Activated CD4-positive, alpha-beta memory T cell treated with anti-CD3 and anti-CD28 coated beads for 36 hours (primary cell): ENCODE measurements at regions not wholly inside any gene's neighbourhood (a gene's known extent, or its start where the extent isn't known, plus 50 kb on each side); places are given as distances from the start of the nearest gene placed in this dataset.

Experiments used
- CTCF ChIA-PET: fragments of 350-600 bp; sonication (Branson Sonifier 250); formaldehyde crosslinking; loops from one replicate; lab custom pipeline; 2021; ENCODE audit warnings: antibody characterized with exemption, inconsistent platforms; lab: Charles Lee
- POLR2A ChIA-PET: fragments of 350-600 bp; sonication (Branson Sonifier 250); formaldehyde crosslinking; loops from one replicate; lab custom pipeline; 2021; ENCODE audit warnings: antibody characterized with exemption; lab: Charles Lee
- DNase-seq: peaks from one replicate; pipeline ENCODE4 v3.0.0-alpha.2; 2020
- H3K27ac Mint-ChIP-seq: one replicate; pipeline ENCODE4 v1.8.0; 2021; ENCODE audit warnings: mixed read lengths
- H3K27me3 Mint-ChIP-seq: one replicate; pipeline ENCODE4 v1.8.0; 2021; ENCODE audit warnings: mixed read lengths
- H3K36me3 Mint-ChIP-seq: one replicate; pipeline ENCODE4 v1.8.0; 2021; ENCODE audit warnings: mixed read lengths
- H3K4me1 Mint-ChIP-seq: one replicate; pipeline ENCODE4 v1.8.0; 2021; ENCODE audit warnings: low read depth, mixed read lengths
- H3K4me3 Mint-ChIP-seq: one replicate; pipeline ENCODE4 v1.8.0; 2021; ENCODE audit warnings: mild to moderate bottlenecking, mixed read lengths
- H3K9me3 Mint-ChIP-seq: one replicate; pipeline ENCODE4 v1.8.0; 2021; ENCODE audit warnings: mixed read lengths
- intact Hi-C: fragments of 100-400 bp; cut with micrococcal nuclease; formaldehyde crosslinking; loops from one replicate; pipeline ENCODE4 v1.15.1; 2023

DNA sequence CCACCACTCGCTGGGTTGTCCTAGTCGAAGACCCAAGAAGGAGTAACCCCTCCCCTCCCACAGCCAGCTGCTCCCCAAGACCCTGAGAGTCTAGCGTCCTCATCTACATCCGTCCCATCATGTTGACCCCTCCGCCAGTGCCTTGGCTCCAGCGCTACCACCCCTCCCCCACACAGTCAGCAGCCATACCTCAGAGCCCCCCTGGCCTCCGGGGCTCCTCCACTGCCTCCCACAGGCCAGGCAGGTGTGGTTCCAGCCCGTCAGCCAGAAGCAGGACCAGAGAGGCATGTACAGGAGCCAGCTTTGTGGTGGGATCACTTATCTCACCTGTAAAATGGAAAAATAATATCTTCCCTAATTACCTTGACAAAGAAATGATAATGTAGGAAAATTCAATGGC, 51.5 kb upstream of the PHF21B start:
- Mint-ChIP-seq H3K9me3 (no peaks in the 10 kb centered on the region), H3K27ac (no peak overlapping the region), H3K4me1 (peaks cover 20% of the 10 kb centered on the region), H3K36me3 (no peaks in the 10 kb centered on the region), H3K27me3 (peaks cover 15% of the 10 kb centered on the region), H3K4me3 (no peak overlapping the region)
- POLR2A ChIA-PET: no interaction called here
- no peak for DNase-seq
- CTCF ChIA-PET: no interaction called here
- intact Hi-C loops: no loop called here

- H3K9me3 Mint-ChIP-seq: peaks cover 9% of the 10 kb centered on the region
- CTCF ChIA-PET: no interaction called here
- H3K27me3 Mint-ChIP-seq: peaks cover 13% of the 10 kb centered on the region
- no peak overlapping the region for H3K4me3 Mint-ChIP-seq
- no peaks in the 10 kb centered on the region for H3K36me3 Mint-ChIP-seq
- peaks cover 16% of the 10 kb centered on the region for H3K4me1 Mint-ChIP-seq
- peak overlapping the region; percentile 24 for H3K27ac Mint-ChIP-seq
- POLR2A ChIA-PET: interaction anchor here (1.0 kb wide), 1 partner anchor 19 kb away, joined by 3 read pairs; no protein-coding TSS in a partner anchor
- intact Hi-C loops: loop anchor here (1.0 kb wide), 1 partner anchor 20 kb away; no protein-coding TSS in a partner anchor
- DNase-seq: peak; percentile 85
Measured at GRCh38 chr22:45064313-45065278, 54.8 kb upstream of the PHF21B start.

GRCh38 chr22:45065726-45066125, 55.9 kb upstream of the PHF21B start:
- H3K4me1 Mint-ChIP-seq: peaks cover 20% of the 10 kb centered on the region
- no peaks in the 10 kb centered on the region for H3K36me3 Mint-ChIP-seq
- intact Hi-C loops: no loop called here
- peaks cover 9% of the 10 kb centered on the region for H3K9me3 Mint-ChIP-seq
- H3K4me3 Mint-ChIP-seq: no peak overlapping the region
- POLR2A ChIA-PET: no interaction called here
- H3K27ac Mint-ChIP-seq: no peak overlapping the region
- peaks cover 13% of the 10 kb centered on the region for H3K27me3 Mint-ChIP-seq
- DNase-seq: no peak
- CTCF ChIA-PET: no interaction called here

GRCh38 chr22:45067731-45068130, 57.9 kb upstream of the PHF21B start:
- H3K27ac Mint-ChIP-seq: no peak overlapping the region
- intact Hi-C loops: no loop called here
- H3K27me3 Mint-ChIP-seq: peaks cover 23% of the 10 kb centered on the region
- no peak overlapping the region for H3K4me3 Mint-ChIP-seq
- H3K36me3 Mint-ChIP-seq: no peaks in the 10 kb centered on the region
- peaks cover 9% of the 10 kb centered on the region for H3K9me3 Mint-ChIP-seq
- no peak for DNase-seq
- CTCF ChIA-PET: interaction anchor here (0.7 to 1.7 kb wide), 2 partner anchors 29 to 33 kb away, joined by 3 read pairs; no protein-coding TSS in a partner anchor
- POLR2A ChIA-PET: no interaction called here
- peaks cover 27% of the 10 kb centered on the region for H3K4me1 Mint-ChIP-seq

GRCh38 chr22:45069925-45070324, 60.1 kb upstream of the PHF21B start:
- no peak overlapping the region for H3K4me3 Mint-ChIP-seq
- DNase-seq: peak; percentile 56
- CTCF ChIA-PET: no interaction called here
- no peaks in the 10 kb centered on the region for H3K36me3 Mint-ChIP-seq
- H3K4me1 Mint-ChIP-seq: peaks cover 13% of the 10 kb centered on the region
- peaks cover 9% of the 10 kb centered on the region for H3K9me3 Mint-ChIP-seq
- intact Hi-C loops: no loop called here
- POLR2A ChIA-PET: no interaction called here
- H3K27ac Mint-ChIP-seq: no peak overlapping the region
- peaks cover 30% of the 10 kb centered on the region for H3K27me3 Mint-ChIP-seq

DNA sequence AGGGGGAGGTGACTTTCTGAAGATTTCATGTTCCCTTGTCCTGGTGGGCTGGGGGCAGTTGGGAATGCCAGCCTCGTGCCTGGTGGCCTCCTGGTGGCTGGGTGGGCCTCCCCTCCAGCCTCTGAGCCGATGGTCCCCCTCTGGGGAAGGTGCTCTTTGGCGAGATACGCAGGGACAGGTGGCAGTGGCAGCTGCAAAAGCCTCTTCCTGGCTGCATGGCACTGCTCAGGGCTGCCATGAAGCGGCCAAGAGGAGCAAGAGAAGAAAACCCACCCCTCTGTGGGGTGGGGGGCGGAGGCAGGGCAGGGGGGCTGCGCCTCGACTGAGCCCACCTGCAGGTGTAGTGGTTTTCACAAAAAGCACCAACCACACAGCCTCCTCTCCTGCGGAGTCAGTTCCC, 61.8 kb upstream of the PHF21B start:
- POLR2A ChIA-PET: no interaction called here
- CTCF ChIA-PET: no interaction called here
- H3K4me1 Mint-ChIP-seq: peaks cover 11% of the 10 kb centered on the region
- intact Hi-C loops: no loop called here
- peaks cover 32% of the 10 kb centered on the region for H3K27me3 Mint-ChIP-seq
- no peak overlapping the region for H3K27ac Mint-ChIP-seq
- no peak for DNase-seq
- no peaks in the 10 kb centered on the region for H3K36me3 Mint-ChIP-seq
- H3K4me3 Mint-ChIP-seq: no peak overlapping the region
- H3K9me3 Mint-ChIP-seq: peaks cover 9% of the 10 kb centered on the region

GRCh38 chr22:45072322-45072903, 62.6 kb upstream of the PHF21B start:
- ChIA-PET CTCF (interaction anchor here (1.5 kb wide), 1 partner anchor 24 kb away, joined by 3 read pairs; no protein-coding TSS in a partner anchor), POLR2A (no interaction called here)
- Mint-ChIP-seq H3K9me3 (peaks cover 9% of the 10 kb centered on the region), H3K4me1 (peaks cover 11% of the 10 kb centered on the region), H3K36me3 (no peaks in the 10 kb centered on the region), H3K4me3 (no peak overlapping the region), H3K27ac (no peak overlapping the region), H3K27me3 (peaks cover 37% of the 10 kb centered on the region)
- intact Hi-C loops: no loop called here
- peak; percentile 47 for DNase-seq

GRCh38 chr22:45073064-45073463, 63.3 kb upstream of the PHF21B start:
- intact Hi-C loops: no loop called here
- Mint-ChIP-seq H3K36me3 (no peaks in the 10 kb centered on the region), H3K4me3 (no peak overlapping the region), H3K9me3 (peaks cover 6% of the 10 kb centered on the region), H3K4me1 (peaks cover 11% of the 10 kb centered on the region), H3K27me3 (peaks cover 40% of the 10 kb centered on the region), H3K27ac (no peak overlapping the region)
- no peak for DNase-seq
- CTCF ChIA-PET: interaction anchor here (1.5 kb wide), 1 partner anchor 23 kb away, joined by 3 read pairs; no protein-coding TSS in a partner anchor
- POLR2A ChIA-PET: no interaction called here

- H3K27me3 Mint-ChIP-seq: peaks cover 46% of the 10 kb centered on the region
- DNase-seq: no peak
- CTCF ChIA-PET: no interaction called here
- intact Hi-C loops: no loop called here
- peaks cover 3% of the 10 kb centered on the region for H3K9me3 Mint-ChIP-seq
- H3K4me3 Mint-ChIP-seq: no peak overlapping the region
- H3K4me1 Mint-ChIP-seq: peaks cover 4% of the 10 kb centered on the region
- no peaks in the 10 kb centered on the region for H3K36me3 Mint-ChIP-seq
- POLR2A ChIA-PET: no interaction called here
- H3K27ac Mint-ChIP-seq: no peak overlapping the region
Measured at GRCh38 chr22:45077286-45077685, 67.5 kb upstream of the PHF21B start.

DNA sequence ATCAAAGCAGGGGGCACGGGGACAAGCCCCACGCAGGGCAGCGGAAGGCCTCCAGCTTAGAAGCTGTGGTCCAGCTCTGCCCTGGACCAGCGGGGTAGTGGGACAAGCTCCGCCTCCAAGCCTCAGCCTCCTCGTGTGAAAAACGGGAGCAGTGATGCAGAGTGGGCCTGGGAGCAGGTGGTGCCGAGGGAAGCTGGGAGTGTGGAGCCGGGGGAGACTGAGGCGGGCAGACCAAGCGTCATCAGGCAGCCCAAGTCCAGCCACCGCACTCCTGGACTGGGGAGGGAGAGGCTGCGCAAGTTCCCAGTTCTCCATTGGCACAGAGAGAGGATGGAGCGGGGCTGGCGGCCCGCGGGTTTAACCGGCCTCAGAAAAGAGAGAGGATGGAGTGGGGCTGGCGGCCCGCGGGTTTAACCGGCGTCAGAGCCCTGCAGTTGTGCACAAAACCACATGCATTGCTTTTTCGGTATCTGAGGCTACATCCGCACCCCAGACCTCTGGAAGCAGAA, 68.1 kb upstream of the PHF21B start:
- intact Hi-C loops: no loop called here
- ChIA-PET POLR2A (no interaction called here), CTCF (no interaction called here)
- Mint-ChIP-seq H3K9me3 (peaks cover 3% of the 10 kb centered on the region), H3K4me1 (no peaks in the 10 kb centered on the region), H3K27me3 (peaks cover 45% of the 10 kb centered on the region), H3K27ac (no peak overlapping the region), H3K36me3 (no peaks in the 10 kb centered on the region), H3K4me3 (no peak overlapping the region)
- DNase-seq: no peak

- H3K9me3 Mint-ChIP-seq: peaks cover 3% of the 10 kb centered on the region
- intact Hi-C loops: loop anchor here (5.0 kb wide), 1 partner anchor 105 kb away; no protein-coding TSS in a partner anchor
- H3K27me3 Mint-ChIP-seq: peaks cover 37% of the 10 kb centered on the region
- no peak overlapping the region for H3K27ac Mint-ChIP-seq
- no peak overlapping the region for H3K4me3 Mint-ChIP-seq
- H3K4me1 Mint-ChIP-seq: peaks cover 14% of the 10 kb centered on the region
- H3K36me3 Mint-ChIP-seq: no peaks in the 10 kb centered on the region
- DNase-seq: peak; percentile 45
- ChIA-PET CTCF (interaction anchor here (0.7 to 2.7 kb wide), 2 partner anchors 13 to 125 kb away, joined by 3 to 13 read pairs; no protein-coding TSS in a partner anchor), POLR2A (no interaction called here)
Measured at GRCh38 chr22:45082795-45083194, 73.0 kb upstream of the PHF21B start.
